H7 (cell line): ENCODE measurements at regions not wholly inside any gene's neighbourhood (a gene's known extent, or its start where the extent isn't known, plus 50 kb on each side); places are given as distances from the start of the nearest gene placed in this dataset.
"Not testable (repeated sequence)": the region's sequence is repeated elsewhere in the genome, so short reads cannot be mapped to it uniquely, and the experiment has no call there.

ENCODE experiments used
- DNase-seq: peaks from one replicate; pipeline ENCODE4 v3.0.0; 2012
- H3K27me3 ChIP-seq: 2 replicates; pipeline ENCODE4 v1.6.0; 2011; ENCODE audit warnings: mild to moderate bottlenecking, low read length; ENCODE audit not compliant: control insufficient read depth, insufficient read depth
- H3K36me3 ChIP-seq: replicated peaks from 2 replicates; pipeline ENCODE4 v1.5.1; 2011; ENCODE audit warnings: low read length; ENCODE audit not compliant: control insufficient read depth, insufficient read depth
- H3K4me3 ChIP-seq: 2 replicates; pipeline ENCODE4 v1.5.1; 2011; ENCODE audit warnings: low read depth, mild to moderate bottlenecking, control low read depth, low read length, moderate library complexity; ENCODE audit not compliant: insufficient read depth

- H3K4me3 ChIP-seq, H3K36me3 ChIP-seq, H3K27me3 ChIP-seq: not testable (repeated sequence)
- peak; percentile 22 for DNase-seq
These were observed 144.0 kb downstream of the LAT start for GRCh38 chr16:29128732-29129457.

GRCh38 chr16:29127806-29128420 is 143.1 kb downstream of the LAT start:
- not testable (repeated sequence) for H3K36me3 ChIP-seq, H3K4me3 ChIP-seq, H3K27me3 ChIP-seq
- DNase-seq, result peak; percentile 30

- Histone ChIP-seq H3K4me3 (no peak overlapping the region), H3K36me3 (no peaks in the 10 kb centered on the region), H3K27me3 (peaks cover 3% of the 10 kb centered on the region; the same call in 1 of the 2 replicates)
- DNase-seq, result peak; percentile 10
These were observed 141.8 kb downstream of the LAT start for GRCh38 chr16:29126616-29127015.

- Histone ChIP-seq H3K4me3 (no peak overlapping the region), H3K27me3 (peaks cover 3% of the 10 kb centered on the region; the same call in 1 of the 2 replicates), H3K36me3 (no peaks in the 10 kb centered on the region)
- peak; percentile 44 for DNase-seq
These were observed 141.2 kb downstream of the LAT start for GRCh38 chr16:29126057-29126494.

GRCh38 chr16:29124828-29125227 is 140.0 kb downstream of the LAT start:
- no peaks in the 10 kb centered on the region for H3K36me3 ChIP-seq
- no peak for DNase-seq
- H3K4me3 ChIP-seq, result no peak overlapping the region
- H3K27me3 ChIP-seq, result peaks cover 3% of the 10 kb centered on the region; the same call in 1 of the 2 replicates

- H3K36me3 ChIP-seq, DNase-seq, H3K27me3 ChIP-seq, H3K4me3 ChIP-seq: not testable (repeated sequence)
These were observed 139.3 kb downstream of the LAT start for GRCh38 chr16:29124162-29124561.

- DNase-seq, result peak; percentile 55
- H3K27me3 ChIP-seq, H3K36me3 ChIP-seq, H3K4me3 ChIP-seq: not testable (repeated sequence)
These were observed 135.8 kb downstream of the LAT start for GRCh38 chr16:29120680-29121079.

GRCh38 chr16:29118301-29118957 is 133.6 kb downstream of the LAT start:
- not testable (repeated sequence) for DNase-seq, H3K27me3 ChIP-seq, H3K4me3 ChIP-seq, H3K36me3 ChIP-seq

- DNase-seq, result no peak
- no peaks in the 10 kb centered on the region for H3K27me3 ChIP-seq
- H3K36me3 ChIP-seq, result no peaks in the 10 kb centered on the region
- H3K4me3 ChIP-seq, result no peak overlapping the region
These were observed 132.8 kb downstream of the LAT start for GRCh38 chr16:29117631-29118030.

- DNase-seq, result no peak
- no peaks in the 10 kb centered on the region for H3K27me3 ChIP-seq
- H3K4me3 ChIP-seq, result no peak overlapping the region
- H3K36me3 ChIP-seq, result no peaks in the 10 kb centered on the region
These were observed 132.1 kb downstream of the LAT start for GRCh38 chr16:29116980-29117379.

- DNase-seq, H3K36me3 ChIP-seq, H3K27me3 ChIP-seq, H3K4me3 ChIP-seq: not testable (repeated sequence)
These were observed 131.4 kb downstream of the LAT start for GRCh38 chr16:29116207-29116606.

GRCh38 chr16:29115802-29116141 is 130.9 kb downstream of the LAT start:
- not testable (repeated sequence) for H3K4me3 ChIP-seq, DNase-seq, H3K36me3 ChIP-seq, H3K27me3 ChIP-seq

- H3K4me3 ChIP-seq, result not testable (repeated sequence)
These were observed 130.3 kb downstream of the LAT start for GRCh38 chr16:29114989-29115801.

GRCh38 chr16:29114574-29114973 is 129.7 kb downstream of the LAT start:
- no peak for DNase-seq
- Histone ChIP-seq H3K36me3 (no peaks in the 10 kb centered on the region), H3K27me3 (no peaks in the 10 kb centered on the region), H3K4me3 (no peak overlapping the region)

More at GRCh38 chr16:29114989-29115801, 130.3 kb downstream of the LAT start:
- not testable (repeated sequence) for H3K36me3 ChIP-seq, H3K27me3 ChIP-seq
- peak; percentile 64 for DNase-seq
